ENCODE measurements at regions not wholly inside any gene's neighbourhood (a gene's known extent, or its start where the extent isn't known, plus 50 kb on each side); places are given as distances from the start of the nearest gene placed in this dataset.

- WGBS, 2 experiments (ENCODE audit: insufficient coverage in 1 of 2, insufficient read length in 1 of 2): 75 to 82% methylated on average over 3 to 5 of the region's 5 CpGs
- Histone ChIP-seq H3K27me3 (ENCODE audit: control insufficient read depth, insufficient read depth, low read length, poor library complexity, severe bottlenecking) (peaks cover 14% of the 10 kb centered on the region), H3K9ac (ENCODE audit: extremely low read depth, low read length, poor library complexity, severe bottlenecking) (no peak overlapping the region), H3K9me3 (ENCODE audit: control insufficient read depth, low read length) (no peaks in the 10 kb centered on the region), H3K4me1 (ENCODE audit: control insufficient read depth, insufficient read depth, low read length) (peaks cover 10% of the 10 kb centered on the region), H3K36me3 (ENCODE audit: control insufficient read depth, insufficient read depth, low read length) (no peaks in the 10 kb centered on the region), H3K27ac (ENCODE audit: low read depth, low read length) (peak overlapping the region; percentile 13), H3K4me3 (ENCODE audit: low read length) (peak overlapping the region; percentile 13)
- peaks cover 3% of the 10 kb centered on the region for H3K9me3 Mint-ChIP-seq
- H3K27ac Mint-ChIP-seq: no peak overlapping the region
- TF ChIP-seq CTCF (conservative IDR thresholded peaks at IDR 0.05): no peak
- H3K4me3 Mint-ChIP-seq: peak overlapping the region; percentile 32
- H3K4me1 Mint-ChIP-seq: peaks cover 56% of the 10 kb centered on the region
- H3K36me3 Mint-ChIP-seq (ENCODE audit: low read depth): no peaks in the 10 kb centered on the region
- peaks cover 8% of the 10 kb centered on the region for H3K27me3 Mint-ChIP-seq (ENCODE audit: insufficient read depth)
- DNase-seq: no peak
These were observed 454.5 kb upstream of the ZNF608 start for GRCh38 chr5:125200866-125201373.

- peaks cover 14% of the 10 kb centered on the region for H3K27me3 ChIP-seq (ENCODE audit: control insufficient read depth, insufficient read depth, low read length, poor library complexity, severe bottlenecking)
- H3K9me3 Mint-ChIP-seq: peaks cover 3% of the 10 kb centered on the region
- H3K4me3 ChIP-seq (ENCODE audit: low read length): no peak overlapping the region
- H3K36me3 Mint-ChIP-seq (ENCODE audit: low read depth): no peaks in the 10 kb centered on the region
- no peak overlapping the region for H3K27ac ChIP-seq (ENCODE audit: low read depth, low read length)
- H3K4me3 Mint-ChIP-seq: no peak overlapping the region
- H3K4me1 Mint-ChIP-seq: peaks cover 55% of the 10 kb centered on the region
- H3K27ac Mint-ChIP-seq: no peak overlapping the region
- H3K36me3 ChIP-seq (ENCODE audit: control insufficient read depth, insufficient read depth, low read length): no peaks in the 10 kb centered on the region
- H3K27me3 Mint-ChIP-seq (ENCODE audit: insufficient read depth): peaks cover 8% of the 10 kb centered on the region
- peaks cover 7% of the 10 kb centered on the region for H3K4me1 ChIP-seq (ENCODE audit: control insufficient read depth, insufficient read depth, low read length)
- TF ChIP-seq CTCF (conservative IDR thresholded peaks at IDR 0.05): no peak
- no peak overlapping the region for H3K9ac ChIP-seq (ENCODE audit: extremely low read depth, low read length, poor library complexity, severe bottlenecking)
- 91 to 96% methylated on average over 2 to 3 of the region's 3 CpGs for whole genome bisulfite sequencing, 2 experiments (ENCODE audit: insufficient coverage in 1 of 2, insufficient read length in 1 of 2)
- no peaks in the 10 kb centered on the region for H3K9me3 ChIP-seq (ENCODE audit: control insufficient read depth, low read length)
- DNase-seq: no peak
These were observed 455.1 kb upstream of the ZNF608 start for GRCh38 chr5:125201446-125202052.

GRCh38 chr5:125202353-125202752, 455.9 kb upstream of the ZNF608 start:
- Histone ChIP-seq H3K36me3 (ENCODE audit: control insufficient read depth, insufficient read depth, low read length) (no peaks in the 10 kb centered on the region), H3K4me1 (ENCODE audit: control insufficient read depth, insufficient read depth, low read length) (peaks cover 7% of the 10 kb centered on the region), H3K27ac (ENCODE audit: low read depth, low read length) (no peak overlapping the region), H3K9me3 (ENCODE audit: control insufficient read depth, low read length) (peaks cover 2% of the 10 kb centered on the region), H3K27me3 (ENCODE audit: control insufficient read depth, insufficient read depth, low read length, poor library complexity, severe bottlenecking) (peaks cover 14% of the 10 kb centered on the region), H3K4me3 (ENCODE audit: low read length) (no peak overlapping the region), H3K9ac (ENCODE audit: extremely low read depth, low read length, poor library complexity, severe bottlenecking) (no peak overlapping the region)
- no peak overlapping the region for H3K27ac Mint-ChIP-seq
- peaks cover 3% of the 10 kb centered on the region for H3K9me3 Mint-ChIP-seq
- WGBS, 2 experiments (ENCODE audit: insufficient coverage in 1 of 2, insufficient read length in 1 of 2): 76 to 100% methylated on average over 1 of the region's 1 CpG
- no peak overlapping the region for H3K4me3 Mint-ChIP-seq
- peaks cover 47% of the 10 kb centered on the region for H3K4me1 Mint-ChIP-seq
- DNase-seq: no peak
- H3K36me3 Mint-ChIP-seq (ENCODE audit: low read depth): no peaks in the 10 kb centered on the region
- TF ChIP-seq CTCF (conservative IDR thresholded peaks at IDR 0.05): no peak
- H3K27me3 Mint-ChIP-seq (ENCODE audit: insufficient read depth): peaks cover 8% of the 10 kb centered on the region
